PFSK-1 (cell line): ENCODE measurements at regions not wholly inside any gene's neighbourhood (a gene's known extent, or its start where the extent isn't known, plus 50 kb on each side); places are given as distances from the start of the nearest gene placed in this dataset.

Source experiments
- FOXP2 ChIP-seq: optimal IDR thresholded peaks from 2 replicates; pipeline ENCODE3; 2011; ENCODE audit warnings: borderline replicate concordance, control low read depth, inconsistent platforms; ENCODE audit not compliant: insufficient read depth; ENCODE audit errors: extremely low read length, extremely low read depth
- POLR2AphosphoS5 ChIP-seq: IDR thresholded peaks from 2 replicates; pipeline ENCODE4 v1.6.1; 2012; ENCODE audit warnings: low read depth, mild to moderate bottlenecking, control low read depth, low read length, moderate library complexity
- REST ChIP-seq, 2 experiments: IDR thresholded peaks; 2 replicates each; pipeline versions ENCODE4 v1.6.1 to v1.8.0; 2011 to 2012; ENCODE audit warnings: low read depth in 2 of 2, low read length in 2 of 2, control low read depth in 1 of 2, inconsistent platforms in 1 of 2, mild to moderate bottlenecking in 1 of 2, moderate library complexity in 1 of 2; ENCODE audit not compliant: insufficient read depth in 1 of 2
- SIN3A ChIP-seq: IDR thresholded peaks from 2 replicates; pipeline ENCODE4 v1.6.1; 2012; ENCODE audit warnings: mild to moderate bottlenecking, low read length, moderate library complexity, borderline replicate concordance; ENCODE audit not compliant: insufficient read depth
- TAF1 ChIP-seq: IDR thresholded peaks from 2 replicates; pipeline ENCODE4 v1.6.1; 2012; ENCODE audit warnings: low read length, control low read depth, borderline replicate concordance; ENCODE audit not compliant: insufficient read depth

DNA sequence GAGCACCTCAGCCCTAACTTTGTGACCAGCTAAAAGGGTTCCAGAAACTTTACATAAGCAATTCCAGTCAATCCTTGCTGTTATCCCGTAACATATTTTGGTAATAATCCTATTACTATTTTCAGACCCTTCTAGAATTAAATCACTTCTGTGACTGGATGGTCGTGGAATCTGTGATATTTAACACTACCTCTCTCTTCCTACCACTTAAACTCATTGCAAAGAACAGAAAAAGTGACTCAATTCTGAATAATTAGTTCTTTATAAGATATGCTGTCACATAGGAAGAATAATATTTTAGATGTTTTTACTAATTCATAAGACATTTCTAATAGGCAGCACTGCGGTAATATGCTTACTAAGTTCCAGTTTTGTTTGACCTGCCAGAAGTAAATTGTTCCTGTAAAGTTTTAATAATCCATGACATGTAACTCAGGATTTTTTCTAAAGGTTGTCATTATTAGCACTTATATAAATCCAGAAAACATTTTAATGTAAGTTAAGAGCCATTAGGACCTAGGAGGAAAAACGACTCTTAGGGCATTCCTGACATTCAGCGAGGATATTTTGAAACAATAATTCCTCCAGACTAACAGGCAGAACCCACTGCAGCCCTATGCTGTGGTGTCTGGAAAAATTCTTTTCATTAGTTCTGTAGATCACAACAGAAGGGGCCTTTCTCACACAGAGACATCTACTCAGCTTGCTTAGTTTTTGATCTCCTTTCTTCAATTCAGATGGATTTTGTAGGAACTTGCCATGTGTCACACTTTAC lies 113.3 kb upstream of the MBNL1 start:
- TF ChIP-seq SIN3A = no peak
- no peak for TF ChIP-seq TAF1
- TF ChIP-seq FOXP2 = no peak
- no peak for TF ChIP-seq REST (IDR thresholded peaks at IDR 0.05; ENCODE audit: insufficient read depth in 1 of 2, low read depth in 2 of 2, low read length in 2 of 2)
- no peak for TF ChIP-seq POLR2AphosphoS5

- no peak for TF ChIP-seq FOXP2
- no peak for TF ChIP-seq TAF1
- no peak for TF ChIP-seq SIN3A
- no peak for TF ChIP-seq POLR2AphosphoS5
These were observed 111.8 kb upstream of the MBNL1 start for GRCh38 chr3:152156880-152157279.

GRCh38 chr3:152157337-152157736 lies 111.4 kb upstream of the MBNL1 start:
- no peak for TF ChIP-seq FOXP2
- TF ChIP-seq POLR2AphosphoS5 = no peak
- TF ChIP-seq REST (IDR thresholded peaks at IDR 0.05; ENCODE audit: insufficient read depth in 1 of 2, low read depth in 2 of 2, low read length in 2 of 2) = no peak
- no peak for TF ChIP-seq TAF1
- no peak for TF ChIP-seq SIN3A

DNA sequence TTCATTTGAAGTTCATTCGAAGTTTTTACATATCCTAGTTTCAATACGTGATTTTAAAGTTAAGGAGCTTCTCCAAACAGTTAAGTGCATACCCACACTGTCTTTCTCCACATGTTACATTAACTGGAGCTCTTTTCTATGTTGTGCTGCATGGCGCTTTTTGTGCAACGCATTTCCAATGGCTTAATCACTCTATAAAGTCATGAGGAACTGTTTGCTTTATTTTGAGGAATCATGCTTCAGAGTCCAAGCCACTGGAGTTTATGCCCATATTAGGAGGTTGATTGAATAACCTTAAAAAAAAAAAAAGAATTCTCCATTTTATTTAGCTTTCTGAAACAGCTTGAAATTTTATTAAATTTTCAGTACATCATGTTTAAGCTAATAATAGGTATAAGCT lies 109.4 kb upstream of the MBNL1 start:
- TF ChIP-seq POLR2AphosphoS5 (no peak), SIN3A (no peak), REST (IDR thresholded peaks at IDR 0.05; ENCODE audit: insufficient read depth in 1 of 2, low read depth in 2 of 2, low read length in 2 of 2) (no peak)

DNA sequence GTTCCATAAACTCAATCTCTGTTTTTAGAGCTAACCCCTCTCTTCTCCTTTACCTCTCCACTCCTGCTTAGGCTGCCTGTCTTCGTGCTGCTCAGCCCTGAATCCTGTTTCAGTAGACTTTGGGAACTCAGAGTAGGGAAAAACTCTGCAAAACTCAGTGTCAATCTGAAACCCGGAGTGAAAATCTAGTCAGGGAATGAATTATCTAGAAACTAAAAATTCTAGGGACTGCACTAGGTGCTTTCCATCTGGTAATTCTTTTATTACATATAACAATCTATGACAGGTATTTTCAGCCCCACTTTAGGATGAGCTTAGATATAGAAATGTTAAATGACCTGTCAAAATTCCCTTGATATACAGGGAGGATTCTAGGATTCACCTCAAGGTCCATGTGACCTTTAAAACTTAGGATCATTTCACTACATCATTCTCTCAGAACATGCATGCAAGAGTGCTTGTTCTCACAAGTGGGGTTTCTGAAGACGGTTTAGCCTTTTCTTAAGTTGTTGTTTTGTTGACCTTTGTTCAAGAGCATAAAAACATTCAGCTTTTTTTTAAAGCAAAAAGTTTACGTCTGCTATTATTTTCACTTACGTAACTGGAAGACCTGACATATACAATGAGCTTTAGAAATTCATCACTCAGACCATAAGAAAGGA lies 108.2 kb upstream of the MBNL1 start:
- TF ChIP-seq SIN3A (no peak), TAF1 (no peak), POLR2AphosphoS5 (no peak), REST (IDR thresholded peaks at IDR 0.05; ENCODE audit: insufficient read depth in 1 of 2, low read depth in 2 of 2, low read length in 2 of 2) (no peak), FOXP2 (no peak)
